AG04450 (cell line): ENCODE measurements at regions not wholly inside any gene's neighbourhood (a gene's known extent, or its start where the extent isn't known, plus 50 kb on each side); places are given as distances from the start of the nearest gene placed in this dataset.

Experiments
- CTCF ChIA-PET: fragments of 300-600, 350-600 bp; formaldehyde crosslinking; extraction: SDS; loops from one replicate; lab custom pipeline; 2022; ENCODE audit warnings: antibody characterized with exemption, inconsistent platforms; lab: Charles Lee
- POLR2A ChIA-PET: fragments of 350-600 bp; formaldehyde crosslinking; extraction: SDS; loops from one replicate; lab custom pipeline; 2021; ENCODE audit warnings: antibody characterized with exemption, inconsistent platforms; lab: Yijun Ruan, JAX
- DNase-seq: peaks from one replicate; pipeline ENCODE4 v3.0.0-alpha.2; 2011; ENCODE audit warnings: low read depth, low spot score
- H3K27ac ChIP-seq: one replicate; pipeline ENCODE4 v1.5.1; 2012; ENCODE audit warnings: low read depth, low read length, control low read depth
- H3K27me3 ChIP-seq: one replicate; pipeline ENCODE4 v1.6.0; 2012; ENCODE audit warnings: low read length; ENCODE audit not compliant: control insufficient read depth, insufficient read depth
- H3K4me3 ChIP-seq: 2 replicates; pipeline ENCODE4 v1.5.1; 2011; ENCODE audit warnings: mild to moderate bottlenecking, low read depth, low read length, control low read depth
- H3K9me3 ChIP-seq: 2 replicates; pipeline ENCODE4 v1.5.1; 2012; ENCODE audit warnings: low read length; ENCODE audit not compliant: control insufficient read depth, insufficient read depth
- CTCF ChIP-seq: IDR thresholded peaks from 2 replicates; pipeline ENCODE4 v1.5.1; 2011; ENCODE audit warnings: low read depth, low read length, control low read depth, inconsistent platforms

DNA sequence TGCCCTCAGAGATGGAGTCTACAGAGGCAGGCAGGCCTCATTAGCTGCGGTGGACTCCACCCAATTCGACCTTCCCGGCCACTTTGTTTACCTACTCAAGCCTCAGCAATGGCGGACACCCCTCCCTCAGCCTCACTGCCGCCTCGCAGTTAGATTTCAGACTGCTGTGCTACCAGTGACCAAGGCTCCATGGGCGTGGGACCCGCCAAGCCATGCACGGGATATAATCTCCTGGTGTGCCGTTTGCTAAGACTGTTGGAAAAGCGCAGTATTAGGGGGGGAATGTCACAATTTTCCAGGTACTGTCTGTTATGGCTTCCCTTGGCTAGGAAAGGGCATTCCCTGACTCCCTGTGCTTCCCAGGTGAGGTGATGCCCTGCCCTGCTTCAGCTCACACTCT is 252.3 kb downstream of the ARL4A start:
- Histone ChIP-seq H3K27ac (no peak overlapping the region), H3K9me3 (peaks cover 8% of the 10 kb centered on the region; the same call in 1 of the 2 replicates), H3K4me3 (no peak overlapping the region), H3K27me3 (no peaks in the 10 kb centered on the region)
- TF ChIP-seq CTCF, result no peak
- no peak for DNase-seq
- ChIA-PET CTCF (no interaction called here), POLR2A (no interaction called here)

GRCh38 chr7:12941512-12941911 is 254.1 kb downstream of the ARL4A start:
- CTCF ChIA-PET, result no interaction called here
- POLR2A ChIA-PET, result no interaction called here
- no peak for TF ChIP-seq CTCF
- Histone ChIP-seq H3K4me3 (no peak overlapping the region), H3K9me3 (peaks cover 8% of the 10 kb centered on the region; the same call in 1 of the 2 replicates), H3K27me3 (no peaks in the 10 kb centered on the region), H3K27ac (no peak overlapping the region)
- no peak for DNase-seq

DNA sequence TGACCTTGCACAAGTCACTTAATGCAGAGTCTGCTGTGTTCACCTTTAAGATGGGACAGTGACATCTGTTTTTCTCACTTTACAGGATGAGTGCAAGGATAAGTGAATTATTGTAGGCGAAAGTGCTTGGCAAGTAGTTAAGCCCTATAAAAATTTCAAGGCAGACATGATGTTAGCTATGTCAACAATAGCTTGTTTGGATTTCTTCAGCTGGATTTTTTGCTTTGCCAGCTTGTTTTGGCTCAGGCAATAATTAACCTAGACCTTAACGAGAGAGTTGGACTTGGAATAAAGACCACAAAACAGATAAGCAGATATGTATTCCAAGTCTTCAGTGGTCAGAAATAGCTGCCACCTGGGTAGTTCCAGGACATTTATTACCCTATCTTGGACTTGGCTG is 255.2 kb downstream of the ARL4A start:
- no peak overlapping the region for H3K27ac ChIP-seq
- H3K9me3 ChIP-seq, result peaks cover 8% of the 10 kb centered on the region; the same call in 1 of the 2 replicates
- TF ChIP-seq CTCF, result no peak
- no peak overlapping the region for H3K4me3 ChIP-seq
- DNase-seq, result no peak
- CTCF ChIA-PET, result no interaction called here
- H3K27me3 ChIP-seq, result no peaks in the 10 kb centered on the region
- POLR2A ChIA-PET, result no interaction called here

DNA sequence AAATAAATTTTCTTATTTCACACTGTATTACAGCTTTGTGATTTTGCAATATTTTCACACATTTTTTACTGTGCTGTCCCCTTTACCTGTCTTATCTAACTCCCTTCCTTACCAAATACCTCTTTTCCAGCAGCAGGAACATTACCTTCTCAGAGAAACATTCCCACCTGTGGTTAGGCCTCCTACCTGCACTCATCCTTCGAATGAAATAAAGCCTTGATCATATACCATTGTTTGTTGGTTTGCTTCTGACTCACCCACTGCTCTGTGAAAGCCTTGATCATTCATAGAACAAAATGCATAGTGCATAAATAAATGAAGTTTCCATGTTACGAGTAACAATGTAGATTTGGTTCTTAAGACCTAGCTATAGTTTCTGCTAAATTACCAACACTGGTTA is 256.3 kb downstream of the ARL4A start:
- ChIA-PET POLR2A (no interaction called here), CTCF (no interaction called here)
- TF ChIP-seq CTCF, result no peak

DNA sequence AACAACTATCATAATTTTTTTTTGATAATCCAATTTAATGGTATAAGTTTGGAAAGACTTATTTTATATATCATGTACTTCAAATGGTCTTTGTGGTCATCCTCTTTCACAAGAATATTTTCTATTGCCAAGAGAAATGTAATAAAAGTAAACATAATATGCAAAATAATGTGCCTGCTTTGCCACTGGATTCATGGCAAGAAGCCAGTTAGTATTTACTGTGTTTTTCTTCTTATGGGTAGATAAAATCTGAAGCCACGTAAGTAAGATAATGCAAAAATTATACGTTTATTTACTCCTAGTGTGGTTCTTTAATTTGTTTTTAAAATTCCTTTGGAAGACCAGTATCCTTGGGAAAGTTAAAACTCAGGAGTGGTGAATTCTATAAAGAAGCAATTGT is 258.5 kb downstream of the ARL4A start:
- POLR2A ChIA-PET, result no interaction called here
- Histone ChIP-seq H3K4me3 (no peak overlapping the region), H3K27me3 (no peaks in the 10 kb centered on the region), H3K9me3 (no peaks in the 10 kb centered on the region), H3K27ac (no peak overlapping the region)
- CTCF ChIA-PET, result interaction anchor here (0.6 kb wide), 2 partner anchors 92 to 260 kb away, joined by 3 to 4 read pairs; no protein-coding TSS in a partner anchor
- TF ChIP-seq CTCF, result no peak
- DNase-seq, result no peak

More for the DNA sequence above, 256.3 kb downstream of the ARL4A start:
- Histone ChIP-seq H3K9me3 (peaks cover 8% of the 10 kb centered on the region; the same call in 1 of the 2 replicates), H3K27me3 (no peaks in the 10 kb centered on the region), H3K4me3 (no peak overlapping the region), H3K27ac (no peak overlapping the region)
- no peak for DNase-seq
